Body of pancreas (tissue), 4 donors: ENCODE measurements at regions not wholly inside any gene's neighbourhood (a gene's known extent, or its start where the extent isn't known, plus 50 kb on each side); places are given as distances from the start of the nearest gene placed in this dataset.

ENCODE experiments used
- ATAC-seq: fragments of 150-250 bp; one replicate; pipeline ENCODE4 v1.9.1; 2016
- DNase-seq, 4 donors: peaks; one replicate each; pipeline ENCODE4 v3.0.0-alpha.2; 2019
- H3K27ac ChIP-seq, 4 donors: fragments of 200-600 bp; sonication (generic); 1 replicate in 3 of 4; 2 replicates in 1 of 4; pipeline versions ENCODE4 v1.5.1 to v1.6.1; 2016 to 2019; ENCODE audit warnings: mild to moderate bottlenecking in 1 of 4, mixed read lengths in 1 of 4, moderate library complexity in 1 of 4
- H3K27me3 ChIP-seq, 2 donors: fragments of 200-600 bp; sonication (generic); one replicate each; pipeline ENCODE4 v1.6.0; 2016; ENCODE audit warnings: mild to moderate bottlenecking in 1 of 2
- H3K36me3 ChIP-seq, 2 donors: fragments of 200-600 bp; sonication (generic); replicated peaks in 1 of 2; 2 replicates each; pipeline ENCODE4 v1.5.1; 2016; ENCODE audit warnings: low read depth in 2 of 2; ENCODE audit not compliant: insufficient read depth in 1 of 2
- H3K4me1 ChIP-seq: fragments of 200-600 bp; sonication (generic); one replicate; pipeline ENCODE4 v1.6.0; 2016
- H3K4me3 ChIP-seq, 2 donors: fragments of 200-600 bp; sonication (generic); 1 replicate in 1 of 2; 2 replicates in 1 of 2; pipeline ENCODE4 v1.5.1; 2016 to 2019
- H3K9me3 ChIP-seq, 3 donors: fragments of 200-600 bp; sonication (generic); 1 replicate in 2 of 3; 2 replicates in 1 of 3; pipeline ENCODE4 v1.5.1; 2016
- CTCF ChIP-seq, 7 experiments: fragments of 450-650 bp in 4 of 7; fragments of 200-600 bp in 3 of 7; sonication (generic) in 3 of 7; IDR thresholded peaks; one replicate each; pipeline ENCODE4 v1.5.1; 2016 to 2019; ENCODE audit warnings: antibody characterized with exemption in 7 of 7
- POLR2A ChIP-seq, 3 donors: fragments of 450-650 bp; IDR thresholded peaks; one replicate each; pipeline ENCODE4 v1.6.1; 2016; ENCODE audit warnings: antibody characterized with exemption in 3 of 3, mild to moderate bottlenecking in 2 of 3
- whole genome bisulfite sequencing, 2 donors: methylation state at CpG; one replicate each; pipeline ENCODE4 v1.1.5; 2017; 5-methylcytosine and 5-hydroxymethylcytosine counted together
- intact Hi-C: fragments of 100-400 bp; cut with DNase I; formaldehyde crosslinking; loops from one replicate; pipeline ENCODE4 v1.15.1; 2023

- Histone ChIP-seq H3K27me3 (no peaks in the 10 kb centered on the region), H3K27ac (no peak overlapping the region), H3K4me3 (no peak overlapping the region), H3K36me3 (no peaks in the 10 kb centered on the region), H3K4me1 (peaks cover 20% of the 10 kb centered on the region), H3K9me3 (no peaks in the 10 kb centered on the region)
- no peak for TF ChIP-seq POLR2A (IDR thresholded peaks at IDR 0.05)
- no peak for DNase-seq
- 92 to 94% methylated on average over 11 to 14 of the region's 14 CpGs for WGBS, 2 donors
- intact Hi-C loops = no loop called here
- ATAC-seq = no peak
Observed at GRCh38 chr12:124623344-124624035, 56.1 kb upstream of the NCOR2 start.

DNA sequence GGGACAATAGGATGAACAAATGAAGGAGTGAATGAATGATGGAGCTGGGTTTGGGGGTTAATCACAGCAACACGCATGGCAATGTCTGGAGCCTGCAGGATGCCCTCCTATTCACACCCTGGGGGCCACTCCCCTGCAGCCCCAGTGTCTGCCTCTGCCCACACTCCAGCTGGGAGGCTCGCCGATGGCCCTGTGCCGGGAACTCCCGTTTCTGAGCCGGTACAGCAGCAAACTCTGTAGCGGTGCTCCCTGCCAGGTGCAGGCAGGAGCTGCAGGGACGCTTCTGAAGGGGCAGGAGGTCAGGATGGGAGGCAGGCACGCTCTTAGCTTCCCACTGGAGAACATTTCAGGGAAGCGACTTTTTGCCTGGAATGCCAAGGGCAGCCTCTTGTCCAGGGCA is 55.4 kb upstream of the NCOR2 start:
- H3K4me3 ChIP-seq = no peak overlapping the region
- no peaks in the 10 kb centered on the region for H3K36me3 ChIP-seq
- 82 to 100% methylated on average over 1 to 10 of the region's 10 CpGs for WGBS, 2 donors
- TF ChIP-seq POLR2A (IDR thresholded peaks at IDR 0.05) = no peak
- no peak for TF ChIP-seq CTCF (IDR thresholded peaks at IDR 0.05)
- H3K27me3 ChIP-seq = no peaks in the 10 kb centered on the region
- ATAC-seq (no peak), DNase-seq (no peak)
- no peak overlapping the region for H3K27ac ChIP-seq
- peaks cover 20% of the 10 kb centered on the region for H3K4me1 ChIP-seq
- intact Hi-C loops = no loop called here
- H3K9me3 ChIP-seq = no peaks in the 10 kb centered on the region

DNA sequence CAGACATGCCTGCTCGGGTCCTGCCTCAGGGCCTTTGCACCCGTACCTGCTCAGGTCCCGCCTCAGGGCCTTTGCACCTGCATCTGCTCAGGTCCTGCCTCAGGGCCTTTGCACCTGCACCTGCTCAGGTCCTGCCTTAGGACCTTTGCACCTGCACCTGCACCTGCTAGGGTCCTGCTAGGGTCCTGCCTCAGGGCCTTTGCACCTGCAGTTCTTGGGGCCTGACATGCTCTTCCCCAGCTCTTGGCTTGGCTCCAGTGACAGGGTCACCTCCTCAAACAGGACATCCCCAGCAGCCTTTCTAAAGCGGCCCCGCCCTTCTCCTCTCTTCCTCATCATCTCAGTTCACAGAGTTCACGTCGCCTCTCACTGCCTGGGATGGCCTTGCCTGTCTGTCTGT is 54.9 kb upstream of the NCOR2 start:
- ATAC-seq (no peak), DNase-seq (no peak)
- intact Hi-C loops = no loop called here
- Histone ChIP-seq H3K27me3 (no peaks in the 10 kb centered on the region), H3K9me3 (no peaks in the 10 kb centered on the region), H3K36me3 (no peaks in the 10 kb centered on the region), H3K4me1 (peaks cover 24% of the 10 kb centered on the region), H3K27ac (no peak overlapping the region), H3K4me3 (no peak overlapping the region)
- TF ChIP-seq CTCF (IDR thresholded peaks at IDR 0.05) (no peak), POLR2A (IDR thresholded peaks at IDR 0.05) (no peak)
- WGBS, 2 donors = 72 to 90% methylated on average over 6 to 7 of the region's 7 CpGs

GRCh38 chr12:124621296-124621660 is 53.9 kb upstream of the NCOR2 start:
- intact Hi-C loops = no loop called here
- 39 to 62% methylated on average over 7 to 11 of the region's 11 CpGs for WGBS, 2 donors
- no peaks in the 10 kb centered on the region for H3K36me3 ChIP-seq
- peak overlapping the region; percentile 3 to 78 (median 63) for H3K27ac ChIP-seq
- ATAC-seq = peak; percentile 82
- no peak overlapping the region for H3K4me3 ChIP-seq
- no peaks in the 10 kb centered on the region for H3K27me3 ChIP-seq
- no peaks in the 10 kb centered on the region for H3K9me3 ChIP-seq
- DNase-seq = peak; percentile 54 to 73 (median 62)
- H3K4me1 ChIP-seq = peaks cover 27% of the 10 kb centered on the region
- TF ChIP-seq CTCF (IDR thresholded peaks at IDR 0.05) = no peak
- no peak for TF ChIP-seq POLR2A (IDR thresholded peaks at IDR 0.05)

DNA sequence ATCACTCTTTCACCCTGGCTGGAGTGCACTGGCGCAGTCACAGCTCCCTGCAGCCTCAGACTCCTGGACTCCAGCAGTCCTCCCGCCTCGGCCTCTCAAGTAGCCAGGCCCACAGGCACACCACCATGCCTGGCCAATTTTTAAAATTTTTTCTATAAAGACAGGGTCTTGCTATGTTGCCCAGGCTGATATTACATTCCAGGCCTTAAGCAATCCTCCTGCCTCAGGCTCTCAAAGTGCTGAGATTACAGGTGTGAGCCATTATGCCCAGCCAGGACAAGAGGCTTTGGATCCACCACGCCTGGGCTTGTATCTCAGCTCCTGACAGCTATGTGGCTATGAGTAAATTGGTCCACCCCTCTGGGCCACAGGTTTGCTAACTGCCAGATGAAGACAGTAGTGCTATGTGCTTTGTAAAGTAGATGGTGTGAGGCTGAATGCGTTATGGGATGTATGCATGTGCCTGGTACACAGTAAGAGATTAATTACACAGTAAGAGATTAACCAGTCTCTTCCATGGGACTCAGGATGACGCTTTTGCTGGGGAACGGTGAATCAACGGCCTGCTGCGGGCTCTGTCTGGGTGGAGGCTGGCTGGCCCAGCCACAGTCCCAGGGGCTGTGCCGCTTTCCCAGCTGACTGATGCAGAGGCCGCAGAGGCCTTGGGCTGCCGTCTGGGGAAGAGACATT is 53.3 kb upstream of the NCOR2 start:
- H3K4me3 ChIP-seq = no peak overlapping the region
- no peaks in the 10 kb centered on the region for H3K9me3 ChIP-seq
- ATAC-seq = peak; percentile 55
- DNase-seq = no peak
- no peaks in the 10 kb centered on the region for H3K27me3 ChIP-seq
- whole genome bisulfite sequencing, 2 donors = 60 to 74% methylated on average over 12 of the region's 12 CpGs
- H3K27ac ChIP-seq = peak overlapping the region; percentile 3 to 78 (median 63)
- TF ChIP-seq POLR2A (IDR thresholded peaks at IDR 0.05) = no peak
- TF ChIP-seq CTCF (IDR thresholded peaks at IDR 0.05) = no peak
- H3K4me1 ChIP-seq = peaks cover 22% of the 10 kb centered on the region
- intact Hi-C loops = no loop called here
- no peaks in the 10 kb centered on the region for H3K36me3 ChIP-seq
